Activated naive CD8-positive, alpha-beta T cell treated with anti-CD3 and anti-CD28 coated beads for 36 hours (primary cell): ENCODE measurements at regions not wholly inside any gene's neighbourhood (a gene's known extent, or its start where the extent isn't known, plus 50 kb on each side); places are given as distances from the start of the nearest gene placed in this dataset.
"Not testable (repeated sequence)": the region's sequence is repeated elsewhere in the genome, so short reads cannot be mapped to it uniquely, and the experiment has no call there.

Experiments used
- DNase-seq: peaks from one replicate; pipeline ENCODE4 v3.0.0; 2021
- H3K27ac Mint-ChIP-seq: one replicate; pipeline ENCODE4 v1.8.0; 2022; ENCODE audit warnings: mild to moderate bottlenecking, moderate library complexity, mixed read lengths
- H3K27me3 Mint-ChIP-seq: one replicate; pipeline ENCODE4 v1.8.0; 2022; ENCODE audit warnings: mild to moderate bottlenecking, mixed read lengths
- H3K36me3 Mint-ChIP-seq: one replicate; pipeline ENCODE4 v1.8.0; 2021; ENCODE audit warnings: mild to moderate bottlenecking, mixed read lengths
- H3K4me1 Mint-ChIP-seq: one replicate; pipeline ENCODE4 v1.8.0; 2021; ENCODE audit warnings: mixed read lengths
- H3K4me3 Mint-ChIP-seq: one replicate; pipeline ENCODE4 v1.8.0; 2022; ENCODE audit warnings: mild to moderate bottlenecking, moderate library complexity, mixed read lengths
- H3K9me3 Mint-ChIP-seq: one replicate; pipeline ENCODE4 v1.8.0; 2022; ENCODE audit warnings: mixed read lengths

GRCh38 chr18:2218101-2218500 lies 353.2 kb downstream of the METTL4 start:
- H3K4me3 Mint-ChIP-seq: no peak overlapping the region

GRCh38 chr18:2219706-2220105 lies 351.6 kb downstream of the METTL4 start:
- Mint-ChIP-seq H3K27ac (no peak overlapping the region), H3K9me3 (peaks cover 2% of the 10 kb centered on the region), H3K4me1 (no peaks in the 10 kb centered on the region), H3K36me3 (no peaks in the 10 kb centered on the region), H3K27me3 (peaks cover 20% of the 10 kb centered on the region), H3K4me3 (no peak overlapping the region)
- no peak for DNase-seq

More at GRCh38 chr18:2218101-2218500, 353.2 kb downstream of the METTL4 start:
- H3K27ac Mint-ChIP-seq: no peak overlapping the region
- H3K9me3 Mint-ChIP-seq: peaks cover 5% of the 10 kb centered on the region
- H3K36me3 Mint-ChIP-seq: no peaks in the 10 kb centered on the region
- no peaks in the 10 kb centered on the region for H3K4me1 Mint-ChIP-seq
- no peak for DNase-seq
- peaks cover 21% of the 10 kb centered on the region for H3K27me3 Mint-ChIP-seq

GRCh38 chr18:2222270-2223185 lies 348.8 kb downstream of the METTL4 start:
- no peak overlapping the region for H3K4me3 Mint-ChIP-seq
- no peaks in the 10 kb centered on the region for H3K4me1 Mint-ChIP-seq
- no peaks in the 10 kb centered on the region for H3K36me3 Mint-ChIP-seq
- H3K27me3 Mint-ChIP-seq: peaks cover 14% of the 10 kb centered on the region
- DNase-seq: no peak
- no peak overlapping the region for H3K27ac Mint-ChIP-seq
- H3K9me3 Mint-ChIP-seq: no peaks in the 10 kb centered on the region

- H3K4me3 Mint-ChIP-seq: no peak overlapping the region
- H3K27me3 Mint-ChIP-seq: peaks cover 10% of the 10 kb centered on the region
- H3K4me1 Mint-ChIP-seq: no peaks in the 10 kb centered on the region
- DNase-seq: no peak
- no peak overlapping the region for H3K27ac Mint-ChIP-seq
- no peaks in the 10 kb centered on the region for H3K9me3 Mint-ChIP-seq
- no peaks in the 10 kb centered on the region for H3K36me3 Mint-ChIP-seq
Observed at GRCh38 chr18:2223449-2223848, 347.9 kb downstream of the METTL4 start.

- peaks cover 7% of the 10 kb centered on the region for H3K27me3 Mint-ChIP-seq
- no peaks in the 10 kb centered on the region for H3K9me3 Mint-ChIP-seq
- no peaks in the 10 kb centered on the region for H3K36me3 Mint-ChIP-seq
- H3K27ac Mint-ChIP-seq: no peak overlapping the region
- no peak overlapping the region for H3K4me3 Mint-ChIP-seq
- DNase-seq: no peak
- H3K4me1 Mint-ChIP-seq: no peaks in the 10 kb centered on the region
Observed at GRCh38 chr18:2223849-2224248, 347.5 kb downstream of the METTL4 start.

GRCh38 chr18:2236232-2236631 lies 335.1 kb downstream of the METTL4 start:
- no peak overlapping the region for H3K4me3 Mint-ChIP-seq
- DNase-seq: no peak
- H3K27ac Mint-ChIP-seq: no peak overlapping the region
- H3K4me1 Mint-ChIP-seq: no peaks in the 10 kb centered on the region
- H3K27me3 Mint-ChIP-seq: peaks cover 18% of the 10 kb centered on the region
- no peaks in the 10 kb centered on the region for H3K36me3 Mint-ChIP-seq
- H3K9me3 Mint-ChIP-seq: no peaks in the 10 kb centered on the region

- Mint-ChIP-seq H3K27me3 (peaks cover 19% of the 10 kb centered on the region), H3K27ac (no peak overlapping the region), H3K36me3 (no peaks in the 10 kb centered on the region), H3K4me1 (no peaks in the 10 kb centered on the region), H3K9me3 (no peaks in the 10 kb centered on the region), H3K4me3 (no peak overlapping the region)
- DNase-seq: no peak
Observed at GRCh38 chr18:2237706-2238105, 333.6 kb downstream of the METTL4 start.

- H3K4me3 Mint-ChIP-seq: no peak overlapping the region
- no peak for DNase-seq
- H3K36me3 Mint-ChIP-seq: no peaks in the 10 kb centered on the region
- H3K27ac Mint-ChIP-seq: no peak overlapping the region
- peaks cover 22% of the 10 kb centered on the region for H3K27me3 Mint-ChIP-seq
- H3K9me3 Mint-ChIP-seq: no peaks in the 10 kb centered on the region
- no peaks in the 10 kb centered on the region for H3K4me1 Mint-ChIP-seq
Observed at GRCh38 chr18:2240311-2240705, 331.0 kb downstream of the METTL4 start.

GRCh38 chr18:2244641-2245040 lies 326.7 kb downstream of the METTL4 start:
- no peak overlapping the region for H3K27ac Mint-ChIP-seq
- DNase-seq: no peak

GRCh38 chr18:2247101-2247500 lies 324.2 kb downstream of the METTL4 start:
- not testable (repeated sequence) for H3K36me3 Mint-ChIP-seq, DNase-seq, H3K27me3 Mint-ChIP-seq, H3K4me3 Mint-ChIP-seq, H3K27ac Mint-ChIP-seq, H3K4me1 Mint-ChIP-seq, H3K9me3 Mint-ChIP-seq

More at GRCh38 chr18:2244641-2245040, 326.7 kb downstream of the METTL4 start:
- H3K4me3 Mint-ChIP-seq: no peak overlapping the region
- peaks cover 2% of the 10 kb centered on the region for H3K9me3 Mint-ChIP-seq
- H3K27me3 Mint-ChIP-seq: peaks cover 7% of the 10 kb centered on the region
- H3K4me1 Mint-ChIP-seq: no peaks in the 10 kb centered on the region
- H3K36me3 Mint-ChIP-seq: no peaks in the 10 kb centered on the region

- no peak for DNase-seq
- Mint-ChIP-seq H3K36me3 (no peaks in the 10 kb centered on the region), H3K9me3 (no peaks in the 10 kb centered on the region), H3K27ac (no peak overlapping the region), H3K4me1 (no peaks in the 10 kb centered on the region), H3K4me3 (no peak overlapping the region), H3K27me3 (no peaks in the 10 kb centered on the region)
Observed at GRCh38 chr18:2254977-2255376, 316.3 kb downstream of the METTL4 start.

GRCh38 chr18:2256577-2256976 lies 314.7 kb downstream of the METTL4 start:
- no peaks in the 10 kb centered on the region for H3K4me1 Mint-ChIP-seq
- no peak overlapping the region for H3K27ac Mint-ChIP-seq
- H3K27me3 Mint-ChIP-seq: no peaks in the 10 kb centered on the region
- H3K9me3 Mint-ChIP-seq: no peaks in the 10 kb centered on the region
- DNase-seq: no peak
- no peaks in the 10 kb centered on the region for H3K36me3 Mint-ChIP-seq
- no peak overlapping the region for H3K4me3 Mint-ChIP-seq

- H3K4me1 Mint-ChIP-seq: no peaks in the 10 kb centered on the region
- H3K4me3 Mint-ChIP-seq: no peak overlapping the region
- H3K27me3 Mint-ChIP-seq: no peaks in the 10 kb centered on the region
Observed at GRCh38 chr18:2258954-2259353, 312.4 kb downstream of the METTL4 start.

GRCh38 chr18:2263303-2263890 lies 307.9 kb downstream of the METTL4 start:
- H3K27ac Mint-ChIP-seq: no peak overlapping the region
- no peaks in the 10 kb centered on the region for H3K27me3 Mint-ChIP-seq
- H3K36me3 Mint-ChIP-seq: no peaks in the 10 kb centered on the region
- H3K9me3 Mint-ChIP-seq: no peaks in the 10 kb centered on the region
- no peaks in the 10 kb centered on the region for H3K4me1 Mint-ChIP-seq
- H3K4me3 Mint-ChIP-seq: no peak overlapping the region
- DNase-seq: no peak

More at GRCh38 chr18:2258954-2259353, 312.4 kb downstream of the METTL4 start:
- H3K9me3 Mint-ChIP-seq: no peaks in the 10 kb centered on the region
- DNase-seq: no peak
- no peaks in the 10 kb centered on the region for H3K36me3 Mint-ChIP-seq
- no peak overlapping the region for H3K27ac Mint-ChIP-seq

GRCh38 chr18:2274613-2275012 lies 296.7 kb downstream of the METTL4 start:
- Mint-ChIP-seq H3K4me1 (no peaks in the 10 kb centered on the region), H3K4me3 (no peak overlapping the region), H3K9me3 (no peaks in the 10 kb centered on the region), H3K27me3 (no peaks in the 10 kb centered on the region), H3K36me3 (no peaks in the 10 kb centered on the region), H3K27ac (no peak overlapping the region)
- no peak for DNase-seq

GRCh38 chr18:2281086-2281485 lies 290.2 kb downstream of the METTL4 start:
- Mint-ChIP-seq H3K36me3 (no peaks in the 10 kb centered on the region), H3K4me1 (no peaks in the 10 kb centered on the region), H3K27me3 (no peaks in the 10 kb centered on the region), H3K9me3 (no peaks in the 10 kb centered on the region), H3K4me3 (no peak overlapping the region), H3K27ac (no peak overlapping the region)
- no peak for DNase-seq
